ENCODE measurements at regions not wholly inside any gene's neighbourhood (a gene's known extent, or its start where the extent isn't known, plus 50 kb on each side); places are given as distances from the start of the nearest gene placed in this dataset.

DNA sequence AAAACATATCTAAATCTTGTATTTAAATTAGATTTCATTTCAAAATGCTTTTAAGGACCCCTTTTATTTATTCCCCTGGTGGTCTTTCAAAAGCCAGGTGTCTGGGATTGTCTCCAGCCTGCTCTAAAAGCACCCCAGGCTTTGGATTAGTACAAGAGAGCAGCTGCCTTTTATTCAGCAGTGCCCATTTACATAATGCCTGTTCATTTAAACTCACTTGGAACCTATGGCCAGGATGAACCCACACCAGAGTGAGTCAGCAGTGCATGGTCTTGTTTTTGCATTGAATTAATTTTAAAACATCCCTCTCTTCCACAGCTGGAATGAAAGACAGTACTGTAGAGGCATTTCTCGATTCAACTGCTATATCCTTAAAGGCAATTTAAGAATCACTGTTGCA lies 64.1 kb upstream of the TENM3 start:
- Histone ChIP-seq H3K4me2 (ENCODE audit: low read length) (peak overlapping the region; percentile 12), H3K27me3 (ENCODE audit: insufficient read depth, low read length) (no peaks in the 10 kb centered on the region), H2AFZ (ENCODE audit: low read depth, low read length) (no peak overlapping the region), H3K79me2 (ENCODE audit: insufficient read depth, low read length) (peaks cover 93% of the 10 kb centered on the region), H3K27ac (ENCODE audit: low read depth, low read length) (peak overlapping the region; percentile 37), H3K4me3 (ENCODE audit: insufficient read depth, low read depth, low read length) (no peak overlapping the region), H3K9me3 (ENCODE audit: insufficient read depth, low read depth, low read length) (no peaks in the 10 kb centered on the region), H3K4me1 (ENCODE audit: insufficient read depth, low read length) (peaks cover 15% of the 10 kb centered on the region), H3K9ac (ENCODE audit: low read length) (no peak overlapping the region), H4K20me1 (ENCODE audit: insufficient read depth, low read length) (peaks cover 9% of the 10 kb centered on the region), H3K36me3 (ENCODE audit: insufficient read depth, low read length) (no peaks in the 10 kb centered on the region)
- TF ChIP-seq EZH2 (IDR thresholded peaks at IDR 0.05; ENCODE audit: insufficient read depth, low read length) (no peak), CTCF (IDR thresholded peaks at IDR 0.05; ENCODE audit: insufficient read depth, low read depth, low read length) (no peak)
- Mint-ChIP-seq H3K36me3 (ENCODE audit: low read depth, unreplicated experiment) (no peaks in the 10 kb centered on the region), H3K27ac (ENCODE audit: unreplicated experiment) (peak overlapping the region; percentile 58), H3K4me3 (ENCODE audit: unreplicated experiment) (no peak overlapping the region), H3K9me3 (ENCODE audit: unreplicated experiment) (no peaks in the 10 kb centered on the region), H3K4me1 (ENCODE audit: low read depth, unreplicated experiment) (peaks cover 26% of the 10 kb centered on the region), H3K27me3 (ENCODE audit: low read depth, unreplicated experiment) (no peaks in the 10 kb centered on the region)
- DNase-seq (ENCODE audit: low read depth) (peak; percentile 83), FAIRE-seq (no peak)

- no peak overlapping the region for H3K27ac Mint-ChIP-seq (ENCODE audit: unreplicated experiment)
- TF ChIP-seq EZH2 (IDR thresholded peaks at IDR 0.05; ENCODE audit: insufficient read depth, low read length) (no peak), CTCF (IDR thresholded peaks at IDR 0.05; ENCODE audit: insufficient read depth, low read depth, low read length) (no peak)
- no peaks in the 10 kb centered on the region for H3K27me3 Mint-ChIP-seq (ENCODE audit: low read depth, unreplicated experiment)
- Histone ChIP-seq H3K79me2 (ENCODE audit: insufficient read depth, low read length) (peaks cover 93% of the 10 kb centered on the region), H3K4me3 (ENCODE audit: insufficient read depth, low read depth, low read length) (no peak overlapping the region), H3K36me3 (ENCODE audit: insufficient read depth, low read length) (no peaks in the 10 kb centered on the region), H3K27ac (ENCODE audit: low read depth, low read length) (peak overlapping the region; percentile 37), H3K27me3 (ENCODE audit: insufficient read depth, low read length) (no peaks in the 10 kb centered on the region), H3K4me1 (ENCODE audit: insufficient read depth, low read length) (peaks cover 15% of the 10 kb centered on the region), H3K9ac (ENCODE audit: low read length) (no peak overlapping the region), H3K9me3 (ENCODE audit: insufficient read depth, low read depth, low read length) (no peaks in the 10 kb centered on the region), H3K4me2 (ENCODE audit: low read length) (no peak overlapping the region), H4K20me1 (ENCODE audit: insufficient read depth, low read length) (peaks cover 6% of the 10 kb centered on the region), H2AFZ (ENCODE audit: low read depth, low read length) (no peak overlapping the region)
- DNase-seq (ENCODE audit: low read depth), result no peak
- H3K36me3 Mint-ChIP-seq (ENCODE audit: low read depth, unreplicated experiment), result no peaks in the 10 kb centered on the region
- peaks cover 24% of the 10 kb centered on the region for H3K4me1 Mint-ChIP-seq (ENCODE audit: low read depth, unreplicated experiment)
- no peak for FAIRE-seq
- H3K4me3 Mint-ChIP-seq (ENCODE audit: unreplicated experiment), result no peak overlapping the region
- H3K9me3 Mint-ChIP-seq (ENCODE audit: unreplicated experiment), result no peaks in the 10 kb centered on the region
Measured at GRCh38 chr4:182179751-182180150, 63.5 kb upstream of the TENM3 start.

- H3K9me3 Mint-ChIP-seq (ENCODE audit: unreplicated experiment), result no peaks in the 10 kb centered on the region
- Histone ChIP-seq H4K20me1 (ENCODE audit: insufficient read depth, low read length) (no peaks in the 10 kb centered on the region), H3K79me2 (ENCODE audit: insufficient read depth, low read length) (peaks cover 79% of the 10 kb centered on the region), H3K4me3 (ENCODE audit: insufficient read depth, low read depth, low read length) (peak overlapping the region; percentile 35), H3K4me2 (ENCODE audit: low read length) (peak overlapping the region; percentile 67), H3K9me3 (ENCODE audit: insufficient read depth, low read depth, low read length) (no peaks in the 10 kb centered on the region), H2AFZ (ENCODE audit: low read depth, low read length) (no peak overlapping the region), H3K9ac (ENCODE audit: low read length) (peak overlapping the region; percentile 57), H3K27ac (ENCODE audit: low read depth, low read length) (peak overlapping the region; percentile 65), H3K27me3 (ENCODE audit: insufficient read depth, low read length) (no peaks in the 10 kb centered on the region), H3K4me1 (ENCODE audit: insufficient read depth, low read length) (peaks cover 20% of the 10 kb centered on the region), H3K36me3 (ENCODE audit: insufficient read depth, low read length) (no peaks in the 10 kb centered on the region)
- no peak overlapping the region for H3K4me3 Mint-ChIP-seq (ENCODE audit: unreplicated experiment)
- FAIRE-seq (no peak), DNase-seq (ENCODE audit: low read depth) (peak; percentile 93)
- H3K4me1 Mint-ChIP-seq (ENCODE audit: low read depth, unreplicated experiment), result peaks cover 45% of the 10 kb centered on the region
- no peaks in the 10 kb centered on the region for H3K36me3 Mint-ChIP-seq (ENCODE audit: low read depth, unreplicated experiment)
- no peaks in the 10 kb centered on the region for H3K27me3 Mint-ChIP-seq (ENCODE audit: low read depth, unreplicated experiment)
- TF ChIP-seq CTCF (IDR thresholded peaks at IDR 0.05; ENCODE audit: insufficient read depth, low read depth, low read length) (no peak), EZH2 (IDR thresholded peaks at IDR 0.05; ENCODE audit: insufficient read depth, low read length) (no peak)
- peak overlapping the region; percentile 16 for H3K27ac Mint-ChIP-seq (ENCODE audit: unreplicated experiment)
Measured at GRCh38 chr4:182185491-182185890, 57.7 kb upstream of the TENM3 start.
